H1 (cell line): ENCODE measurements at regions not wholly inside any gene's neighbourhood (a gene's known extent, or its start where the extent isn't known, plus 50 kb on each side); places are given as distances from the start of the nearest gene placed in this dataset.

ENCODE experiments used
- CTCF ChIA-PET: fragments of 300-600 bp; sonication (Branson Sonifier 250); formaldehyde crosslinking; loops from one replicate; lab custom pipeline; 2021; ENCODE audit not compliant: partially characterized antibody; lab: Charles Lee
- POLR2A ChIA-PET: fragments of 300-600 bp; sonication (Branson Sonifier 250); formaldehyde crosslinking; loops from one replicate; lab custom pipeline; 2021; ENCODE audit warnings: inconsistent platforms; ENCODE audit not compliant: partially characterized antibody; lab: Charles Lee
- DNase-seq, 2 experiments: peaks; one replicate each; pipeline versions ENCODE4 v3.0.0 to v3.0.0-alpha.2; 2010 to 2022; ENCODE audit warnings: low spot score in 2 of 2, low read depth in 1 of 2, mixed read lengths in 1 of 2
- FAIRE-seq: peaks from 2 replicates; lab custom pipeline; 2011; peaks lifted over from hg19 to GRCh38; lab: Jason Lieb, UNC
- H2AFZ ChIP-seq: 2 replicates; pipeline ENCODE4 v1.8.1; 2012; ENCODE audit warnings: low read length, inconsistent platforms
- H2AK5ac ChIP-seq: 2 replicates; pipeline ENCODE4 v1.6.1; 2013; ENCODE audit warnings: low read depth, low read length
- H2BK120ac ChIP-seq: replicated peaks from 2 replicates; pipeline ENCODE3; 2013; ENCODE audit warnings: low read depth, low read length, inconsistent platforms
- H2BK12ac ChIP-seq: 2 replicates; pipeline ENCODE4 v1.6.1; 2013; ENCODE audit warnings: low read depth, low read length
- H2BK15ac ChIP-seq: 2 replicates; pipeline ENCODE4 v1.6.1; 2013; ENCODE audit warnings: low read length
- H2BK20ac ChIP-seq: 2 replicates; pipeline ENCODE4 v1.6.1; 2013; ENCODE audit warnings: low read length
- H2BK5ac ChIP-seq: 2 replicates; pipeline ENCODE4 v1.6.1; 2013; ENCODE audit warnings: low read depth, low read length
- H3K14ac ChIP-seq: 2 replicates; pipeline ENCODE4 v1.6.1; 2013; ENCODE audit warnings: inconsistent platforms; ENCODE audit not compliant: insufficient read length
- H3K18ac ChIP-seq: 2 replicates; pipeline ENCODE4 v1.6.1; 2013; ENCODE audit warnings: low read length; ENCODE audit errors: extremely low read depth
- H3K23ac ChIP-seq: 2 replicates; pipeline ENCODE4 v1.6.1; 2013; ENCODE audit warnings: inconsistent platforms; ENCODE audit not compliant: insufficient read length
- H3K23me2 ChIP-seq: 2 replicates; pipeline ENCODE4 v1.6.1; 2013; ENCODE audit warnings: low read depth, low read length
- H3K27ac ChIP-seq: 2 replicates; pipeline ENCODE4 v1.6.1; 2011; ENCODE audit warnings: low read depth, low read length, inconsistent platforms
- H3K27me3 ChIP-seq, 4 experiments: replicated peaks in 1 of 4; 1 replicate in 1 of 4; 2 replicates in 3 of 4; pipeline versions ENCODE4 v1.6.1 to v1.8.1; 2011 to 2013; ENCODE audit warnings: low read length in 3 of 4, mild to moderate bottlenecking in 3 of 4, inconsistent platforms in 2 of 4, mixed read lengths in 2 of 4, moderate library complexity in 1 of 4; ENCODE audit not compliant: control insufficient read depth in 3 of 4, insufficient read depth in 3 of 4; ENCODE audit errors: extremely low read depth in 1 of 4
- H3K36me3 ChIP-seq, 4 experiments: 2 replicates each; pipeline versions ENCODE4 v1.6.1 to v1.8.1; 2011 to 2013; ENCODE audit warnings: mild to moderate bottlenecking in 4 of 4, low read length in 3 of 4, moderate library complexity in 2 of 4, control low read depth in 1 of 4, inconsistent platforms in 1 of 4; ENCODE audit not compliant: insufficient read depth in 4 of 4, control insufficient read depth in 2 of 4
- H3K4ac ChIP-seq: replicated peaks from 2 replicates; pipeline ENCODE3; 2013; ENCODE audit warnings: low read length, low read depth, mixed read lengths, inconsistent platforms; ENCODE audit not compliant: insufficient read length
- H3K4me1 ChIP-seq, 4 experiments: replicated peaks in 1 of 4; 1 replicate in 1 of 4; 2 replicates in 3 of 4; pipeline versions ENCODE4 v1.6.1 to v1.8.1; 2011 to 2013; ENCODE audit warnings: low read length in 3 of 4, inconsistent platforms in 2 of 4, mixed read lengths in 1 of 4; ENCODE audit not compliant: insufficient read depth in 4 of 4, control insufficient read depth in 3 of 4
- H3K4me2 ChIP-seq, 2 experiments: 2 replicates each; pipeline versions ENCODE4 v1.6.1 to v1.8.1; 2011 to 2013; ENCODE audit warnings: low read depth in 2 of 2, low read length in 2 of 2, control low read depth in 1 of 2, inconsistent platforms in 1 of 2, mild to moderate bottlenecking in 1 of 2; ENCODE audit not compliant: insufficient read depth in 1 of 2
- H3K4me3 ChIP-seq, 4 experiments: fragments of 200-600, 300-600 bp in 1 of 4; sonication (generic), shearing (Covaris generic), sonication (Bioruptor Twin) in 1 of 4; 2 replicates each; pipeline versions ENCODE4 v1.5.1 to v1.8.1; 2011 to 2016; ENCODE audit warnings: low read length in 4 of 4, low read depth in 3 of 4, control low read depth in 2 of 4, inconsistent platforms in 2 of 4, mild to moderate bottlenecking in 2 of 4, mixed read lengths in 1 of 4, moderate library complexity in 1 of 4; ENCODE audit not compliant: insufficient read depth in 2 of 4; ENCODE audit errors: extremely low read depth in 1 of 4
- H3K56ac ChIP-seq: replicated peaks from 2 replicates; pipeline ENCODE3; 2013; ENCODE audit warnings: low read depth, mild to moderate bottlenecking, mixed read lengths, low read length, inconsistent platforms; ENCODE audit not compliant: insufficient read length
- H3K79me1 ChIP-seq: 2 replicates; pipeline ENCODE4 v1.6.1; 2013; ENCODE audit warnings: low read depth, low read length, control low read depth
- H3K79me2 ChIP-seq, 2 experiments: 2 replicates each; pipeline versions ENCODE4 v1.6.1 to v1.8.1; 2012 to 2013; ENCODE audit warnings: low read length in 2 of 2, mild to moderate bottlenecking in 2 of 2, inconsistent platforms in 1 of 2; ENCODE audit not compliant: insufficient read depth in 2 of 2, control insufficient read depth in 1 of 2
- H3K9ac ChIP-seq, 4 experiments: replicated peaks in 1 of 4; 1 replicate in 1 of 4; 2 replicates in 3 of 4; pipeline versions ENCODE4 v1.6.1 to v1.8.1; 2011 to 2013; ENCODE audit warnings: low read depth in 3 of 4, low read length in 3 of 4, control low read depth in 2 of 4, mild to moderate bottlenecking in 2 of 4, moderate library complexity in 2 of 4, inconsistent platforms in 1 of 4; ENCODE audit errors: extremely low read depth in 1 of 4
- H3K9me3 ChIP-seq, 2 experiments: 2 replicates each; pipeline versions ENCODE4 v1.6.1 to v1.8.1; 2012 to 2013; ENCODE audit warnings: mild to moderate bottlenecking in 2 of 2, moderate library complexity in 2 of 2, control low read depth in 1 of 2, inconsistent platforms in 1 of 2, low read depth in 1 of 2, low read length in 1 of 2, mixed read lengths in 1 of 2; ENCODE audit not compliant: insufficient read depth in 2 of 2
- H4K20me1 ChIP-seq, 2 experiments: replicated peaks in 1 of 2; 2 replicates each; pipeline versions ENCODE3 to v1.8.1; 2011 to 2013; ENCODE audit warnings: inconsistent platforms in 2 of 2, low read length in 2 of 2, mild to moderate bottlenecking in 1 of 2; ENCODE audit not compliant: insufficient read depth in 2 of 2, control insufficient read depth in 1 of 2
- H4K5ac ChIP-seq: 2 replicates; pipeline ENCODE4 v1.6.1; 2013; ENCODE audit warnings: low read length, low read depth, mixed read lengths, inconsistent platforms; ENCODE audit not compliant: insufficient read length
- H4K8ac ChIP-seq: 2 replicates; pipeline ENCODE4 v1.8.0; 2013; ENCODE audit warnings: mild to moderate bottlenecking, moderate library complexity, low read length, inconsistent platforms; ENCODE audit not compliant: insufficient read depth; ENCODE audit errors: extremely low read depth
- H4K91ac ChIP-seq: replicated peaks from 2 replicates; pipeline ENCODE3; 2013; ENCODE audit warnings: low read length, mixed read lengths, inconsistent platforms; ENCODE audit not compliant: insufficient read length
- ASH2L ChIP-seq: fragments of 200-600, 300-600 bp; sonication (generic); IDR thresholded peaks from one replicate; pipeline ENCODE4 v1.7.1; 2017; ENCODE audit warnings: low read length
- CHD2 ChIP-seq: IDR thresholded peaks from 2 replicates; pipeline ENCODE4 v1.6.1; 2012; ENCODE audit warnings: low read length, improper control_type of control experiment
- JUND ChIP-seq: IDR thresholded peaks from 2 replicates; pipeline ENCODE4 v1.6.1; 2011; ENCODE audit warnings: mild to moderate bottlenecking, improper control_type of control experiment, low read length
- KDM1A ChIP-seq: fragments of 200-600, 300-600 bp; sonication (generic); IDR thresholded peaks from 2 replicates; pipeline ENCODE4 v1.7.1; 2016; ENCODE audit warnings: mild to moderate bottlenecking, low read length, borderline replicate concordance
- NRF1 ChIP-seq: IDR thresholded peaks from 2 replicates; pipeline ENCODE4 v1.6.1; 2011; ENCODE audit warnings: mild to moderate bottlenecking, low read depth, low read length, improper control_type of control experiment
- POLR2AphosphoS5 ChIP-seq: IDR thresholded peaks from 2 replicates; pipeline ENCODE4 v1.6.1; 2011; ENCODE audit warnings: low read depth, low read length
- SP2 ChIP-seq: IDR thresholded peaks from 2 replicates; pipeline ENCODE4 v1.6.1; 2012; ENCODE audit warnings: mild to moderate bottlenecking, low read length, inconsistent platforms
- WGBS, 2 experiments: shearing (Covaris generic) in 1 of 2; methylation state at CpG; one replicate each; pipeline versions ENCODE4 v1.1.6 to v1.1.7; 2013 to 2015; ENCODE audit warnings: low lambda C conversion rate in 2 of 2, mixed read lengths in 2 of 2, inconsistent platforms in 1 of 2, low coverage in 1 of 2, missing lambda C conversion rate in 1 of 2; ENCODE audit not compliant: insufficient replicate concordance in 2 of 2, insufficient coverage in 1 of 2, insufficient read length in 1 of 2; ENCODE audit errors: extremely low coverage in 1 of 2, missing lambda C conversion rate in 1 of 2; 5-methylcytosine and 5-hydroxymethylcytosine counted together

DNA sequence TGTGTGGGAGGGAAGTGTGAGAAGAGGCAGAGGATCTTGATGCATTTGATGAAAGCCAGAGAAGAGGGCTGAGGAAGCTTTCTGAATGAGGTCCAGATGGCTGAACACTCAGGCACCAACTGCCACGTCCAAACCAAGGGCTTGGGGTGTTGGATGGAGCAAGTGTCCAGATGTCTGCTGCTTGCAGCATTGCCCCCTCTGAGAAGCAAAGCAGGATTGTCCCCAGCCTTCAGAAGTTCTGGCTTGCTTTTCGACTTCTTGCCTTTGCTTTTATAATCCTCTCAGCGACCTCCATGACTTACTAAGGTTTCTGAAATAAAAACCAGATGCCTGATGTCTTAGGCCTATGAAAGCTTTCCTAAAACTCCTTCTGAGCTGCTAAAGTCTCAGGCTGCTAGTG, 182.5 kb downstream of the HUNK start:
- no peak overlapping the region for H3K56ac ChIP-seq
- no peak overlapping the region for H2AK5ac ChIP-seq
- H2BK12ac ChIP-seq: no peak overlapping the region
- FAIRE-seq: no peak
- no peak overlapping the region for H2AFZ ChIP-seq
- no peak overlapping the region for H3K4me3 ChIP-seq
- no peak overlapping the region for H4K91ac ChIP-seq
- H3K27me3 ChIP-seq: no peaks in the 10 kb centered on the region
- TF ChIP-seq NRF1 (no peak), KDM1A (no peak), JUND (no peak), SP2 (no peak), ASH2L (no peak), POLR2AphosphoS5 (no peak), CHD2 (no peak)
- DNase-seq: no peak
- no peaks in the 10 kb centered on the region for H3K9me3 ChIP-seq
- H3K4me2 ChIP-seq: no peak overlapping the region
- H4K20me1 ChIP-seq: no peaks in the 10 kb centered on the region
- H2BK15ac ChIP-seq: no peak overlapping the region
- H3K27ac ChIP-seq: no peak overlapping the region
- no peak overlapping the region for H3K14ac ChIP-seq
- H3K4ac ChIP-seq: no peak overlapping the region
- POLR2A ChIA-PET: interaction anchor here (1.6 kb wide), 1 partner anchor 19 kb away, joined by 4 read pairs; no protein-coding TSS in a partner anchor
- H2BK20ac ChIP-seq: no peak overlapping the region
- H2BK120ac ChIP-seq: no peak overlapping the region
- no peaks in the 10 kb centered on the region for H3K79me1 ChIP-seq
- H3K9ac ChIP-seq: no peak overlapping the region
- no peak overlapping the region for H3K23ac ChIP-seq
- H4K8ac ChIP-seq: no peak overlapping the region
- no peaks in the 10 kb centered on the region for H3K4me1 ChIP-seq
- no peaks in the 10 kb centered on the region for H3K79me2 ChIP-seq
- 93% methylated on average over 3 of the region's 3 CpGs; no CpG with 5 or more reads in 1 of the 2 experiments for WGBS, 2 experiments
- H3K23me2 ChIP-seq: no peaks in the 10 kb centered on the region
- no peak overlapping the region for H4K5ac ChIP-seq
- no peaks in the 10 kb centered on the region for H3K36me3 ChIP-seq
- CTCF ChIA-PET: interaction anchor here (0.8 to 1.0 kb wide), 2 partner anchors 14 to 254 kb away, joined by 3 to 5 read pairs; no protein-coding TSS in a partner anchor
- H3K18ac ChIP-seq: no peak overlapping the region
- H2BK5ac ChIP-seq: no peak overlapping the region
